ENCODE measurements at regions not wholly inside any gene's neighbourhood (a gene's known extent, or its start where the extent isn't known, plus 50 kb on each side); places are given as distances from the start of the nearest gene placed in this dataset.

- no peak for DNase-seq (ENCODE audit: low spot score)
Observed at GRCh38 chr6:62474793-62475192, 188.8 kb upstream of the KHDRBS2 start.

GRCh38 chr6:62466607-62467006, 180.6 kb upstream of the KHDRBS2 start:
- DNase-seq (ENCODE audit: low spot score), result no peak

- no peak for DNase-seq (ENCODE audit: low spot score)
Observed at GRCh38 chr6:62465206-62465605, 179.2 kb upstream of the KHDRBS2 start.

GRCh38 chr6:62452586-62452985, 166.6 kb upstream of the KHDRBS2 start:
- no peak for DNase-seq (ENCODE audit: low spot score)

GRCh38 chr6:62446647-62447316, 160.8 kb upstream of the KHDRBS2 start:
- DNase-seq (ENCODE audit: low spot score), result no peak

GRCh38 chr6:62445521-62445920, 159.5 kb upstream of the KHDRBS2 start:
- DNase-seq (ENCODE audit: low spot score), result no peak

GRCh38 chr6:62441182-62441581, 155.2 kb upstream of the KHDRBS2 start:
- no peak for DNase-seq (ENCODE audit: low spot score)

GRCh38 chr6:62429781-62430180, 143.8 kb upstream of the KHDRBS2 start:
- no peak for DNase-seq (ENCODE audit: low spot score)

GRCh38 chr6:62400521-62401259, 114.7 kb upstream of the KHDRBS2 start:
- no peak for DNase-seq (ENCODE audit: low spot score)

- no peak for DNase-seq (ENCODE audit: low spot score)
Observed at GRCh38 chr6:62393608-62394007, 107.6 kb upstream of the KHDRBS2 start.

- DNase-seq (ENCODE audit: low spot score), result no peak
Observed at GRCh38 chr6:62392291-62392690, 106.3 kb upstream of the KHDRBS2 start.

- DNase-seq (ENCODE audit: low spot score), result no peak
Observed at GRCh38 chr6:62391358-62391757, 105.3 kb upstream of the KHDRBS2 start.

GRCh38 chr6:62390401-62390800, 104.4 kb upstream of the KHDRBS2 start:
- no peak for DNase-seq (ENCODE audit: low spot score)

GRCh38 chr6:62371453-62372210, 85.6 kb upstream of the KHDRBS2 start:
- DNase-seq (ENCODE audit: low spot score), result no peak

GRCh38 chr6:62367601-62368000, 81.6 kb upstream of the KHDRBS2 start:
- DNase-seq (ENCODE audit: low spot score), result no peak

GRCh38 chr6:62362097-62362496, 76.1 kb upstream of the KHDRBS2 start:
- DNase-seq (ENCODE audit: low spot score), result peak; percentile 59

- no peak for DNase-seq (ENCODE audit: low spot score)
Observed at GRCh38 chr6:62357835-62358234, 71.8 kb upstream of the KHDRBS2 start.

- no peak for DNase-seq (ENCODE audit: low spot score)
Observed at GRCh38 chr6:62354261-62354660, 68.2 kb upstream of the KHDRBS2 start.

- no peak for DNase-seq (ENCODE audit: low spot score)
Observed at GRCh38 chr6:62345962-62346689, 60.1 kb upstream of the KHDRBS2 start.

GRCh38 chr6:62345446-62345845, 59.4 kb upstream of the KHDRBS2 start:
- DNase-seq (ENCODE audit: low spot score), result no peak

- no peak for DNase-seq (ENCODE audit: low spot score)
Observed at GRCh38 chr6:62344850-62345249, 58.8 kb upstream of the KHDRBS2 start.

- no peak for DNase-seq (ENCODE audit: low spot score)
Observed at GRCh38 chr6:62338477-62338876, 52.5 kb upstream of the KHDRBS2 start.

Data from putamen (tissue), 1 donor.